ENCODE measurements at regions not wholly inside any gene's neighbourhood (a gene's known extent, or its start where the extent isn't known, plus 50 kb on each side); places are given as distances from the start of the nearest gene placed in this dataset.
"Not testable (repeated sequence)": the region's sequence is repeated elsewhere in the genome, so short reads cannot be mapped to it uniquely, and the experiment has no call there.

DNA sequence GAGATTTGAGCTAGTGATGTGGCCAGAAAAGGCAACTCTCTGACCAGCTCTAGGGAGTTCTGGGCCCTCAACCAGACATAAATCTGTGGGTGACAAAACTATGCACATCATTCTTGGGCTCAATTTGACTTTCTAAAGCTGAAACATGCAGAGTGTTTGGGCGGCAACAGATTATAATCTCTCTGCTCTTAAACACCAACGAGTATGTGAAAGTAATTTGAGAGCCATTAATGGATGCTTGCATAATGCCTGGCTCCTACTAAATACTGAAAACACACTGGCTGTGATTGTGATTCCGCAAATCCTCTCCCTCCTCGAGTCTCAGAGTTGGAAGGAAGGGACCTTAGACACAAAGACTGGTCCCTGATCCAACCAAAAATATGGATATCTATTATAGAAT, 186.7 kb downstream of the UACA start:
- H3K27me3 ChIP-seq (replicated peaks; ENCODE audit: insufficient read depth), result no peaks in the 10 kb centered on the region
- H3K36me3 ChIP-seq, result no peaks in the 10 kb centered on the region
- no peak overlapping the region for H3K4me3 ChIP-seq
- H3K27ac ChIP-seq, result no peak overlapping the region
- H3K4me1 ChIP-seq (ENCODE audit: control insufficient read depth in 1 of 2, low read depth in 2 of 2), result peaks cover 0 to 10% of the 10 kb centered on the region in 2 donors
- TF ChIP-seq, protein P1, sequence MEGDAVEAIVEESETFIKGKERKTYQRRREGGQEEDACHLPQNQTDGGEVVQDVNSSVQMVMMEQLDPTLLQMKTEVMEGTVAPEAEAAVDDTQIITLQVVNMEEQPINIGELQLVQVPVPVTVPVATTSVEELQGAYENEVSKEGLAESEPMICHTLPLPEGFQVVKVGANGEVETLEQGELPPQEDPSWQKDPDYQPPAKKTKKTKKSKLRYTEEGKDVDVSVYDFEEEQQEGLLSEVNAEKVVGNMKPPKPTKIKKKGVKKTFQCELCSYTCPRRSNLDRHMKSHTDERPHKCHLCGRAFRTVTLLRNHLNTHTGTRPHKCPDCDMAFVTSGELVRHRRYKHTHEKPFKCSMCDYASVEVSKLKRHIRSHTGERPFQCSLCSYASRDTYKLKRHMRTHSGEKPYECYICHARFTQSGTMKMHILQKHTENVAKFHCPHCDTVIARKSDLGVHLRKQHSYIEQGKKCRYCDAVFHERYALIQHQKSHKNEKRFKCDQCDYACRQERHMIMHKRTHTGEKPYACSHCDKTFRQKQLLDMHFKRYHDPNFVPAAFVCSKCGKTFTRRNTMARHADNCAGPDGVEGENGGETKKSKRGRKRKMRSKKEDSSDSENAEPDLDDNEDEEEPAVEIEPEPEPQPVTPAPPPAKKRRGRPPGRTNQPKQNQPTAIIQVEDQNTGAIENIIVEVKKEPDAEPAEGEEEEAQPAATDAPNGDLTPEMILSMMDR (IDR thresholded peaks at IDR 0.05), result no peak
- ATAC-seq (ENCODE audit: insufficient number of reproducible peaks, low FRiP score, low read depth) (no peak), DNase-seq (ENCODE audit: low spot score) (no peak)
- H3K9me3 ChIP-seq, result no peaks in the 10 kb centered on the region

DNA sequence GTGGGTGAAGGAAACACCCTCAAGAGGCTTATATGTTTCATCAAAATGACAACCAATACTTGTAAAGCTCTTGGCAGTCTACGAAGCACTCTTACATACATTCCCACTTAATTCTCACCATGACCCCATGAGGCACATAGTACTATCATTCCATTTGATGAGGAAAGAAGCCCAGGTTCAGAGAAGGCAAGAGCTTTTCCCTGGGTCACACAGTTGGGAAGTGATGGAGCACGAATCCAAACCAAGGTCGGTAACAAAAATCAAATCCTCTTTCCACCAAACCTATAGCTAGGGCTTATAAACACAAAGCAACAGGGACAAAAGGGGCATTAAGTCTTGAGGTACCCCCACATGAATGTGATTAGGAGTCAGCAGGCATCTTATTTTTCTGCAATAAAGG, 187.1 kb downstream of the UACA start:
- Histone ChIP-seq H3K4me1 (ENCODE audit: control insufficient read depth in 1 of 2, low read depth in 2 of 2) (peaks cover 0 to 10% of the 10 kb centered on the region in 2 donors), H3K27me3 (replicated peaks; ENCODE audit: insufficient read depth) (no peaks in the 10 kb centered on the region), H3K9me3 (no peaks in the 10 kb centered on the region), H3K36me3 (no peaks in the 10 kb centered on the region), H3K27ac (no peak overlapping the region), H3K4me3 (no peak overlapping the region)
- ATAC-seq (ENCODE audit: insufficient number of reproducible peaks, low FRiP score, low read depth) (no peak), DNase-seq (ENCODE audit: low spot score) (no peak)
- TF ChIP-seq, protein P1 (IDR thresholded peaks at IDR 0.05), result no peak

DNA sequence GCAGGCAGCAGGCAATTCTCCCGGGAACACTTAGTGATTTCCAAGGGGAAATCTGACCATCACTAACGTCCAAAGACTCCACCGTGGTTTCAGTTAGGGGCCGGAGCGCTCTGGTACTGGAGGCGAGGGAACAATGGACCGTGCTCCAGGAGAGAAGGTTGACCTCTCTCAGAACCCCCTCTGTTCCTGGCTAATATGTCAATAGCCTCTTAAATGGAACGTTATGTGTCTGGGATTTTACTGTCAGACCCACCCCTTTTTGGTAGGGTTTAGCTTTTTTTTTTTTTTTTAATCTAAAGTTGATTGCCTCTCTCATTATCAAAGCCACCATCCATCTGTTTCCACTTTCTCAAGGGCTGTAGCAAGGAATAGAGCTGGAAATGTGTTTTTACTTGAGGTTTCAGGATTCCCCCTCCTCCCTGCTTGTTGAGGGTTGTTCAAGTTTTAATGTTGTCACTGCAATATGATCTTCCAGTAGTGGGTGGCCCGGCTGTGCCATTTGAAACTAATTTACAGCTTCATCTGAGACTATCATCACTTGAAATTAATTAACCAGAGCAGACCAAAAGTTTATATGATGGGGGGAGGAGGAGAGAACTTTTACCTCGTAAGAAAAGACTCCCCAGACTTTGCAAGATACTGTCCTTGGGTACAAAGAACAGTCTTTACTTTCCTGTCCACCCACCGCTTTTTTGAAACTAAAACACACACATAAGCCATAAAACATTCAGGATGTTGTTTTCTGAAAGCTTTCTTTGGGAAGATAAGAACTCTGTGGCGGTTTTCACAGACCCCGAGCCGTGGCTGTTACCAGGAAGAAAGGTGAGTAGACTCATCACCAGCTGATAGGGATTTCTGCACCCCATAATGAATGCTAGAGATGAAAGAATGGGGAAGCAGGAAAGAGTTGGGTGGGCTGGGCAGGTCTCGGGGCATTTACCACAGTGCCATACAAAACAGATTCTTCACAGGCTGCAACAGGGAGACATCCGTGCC, 187.8 kb downstream of the UACA start:
- peaks cover 0 to 10% of the 10 kb centered on the region in 2 donors for H3K4me1 ChIP-seq (ENCODE audit: control insufficient read depth in 1 of 2, low read depth in 2 of 2)
- H3K4me3 ChIP-seq, result no peak overlapping the region
- DNase-seq (ENCODE audit: low spot score), result no peak
- no peak overlapping the region for H3K27ac ChIP-seq
- TF ChIP-seq, protein P1 (IDR thresholded peaks at IDR 0.05), result no peak
- H3K9me3 ChIP-seq, result no peaks in the 10 kb centered on the region
- ATAC-seq (ENCODE audit: insufficient number of reproducible peaks, low FRiP score, low read depth), result no peak
- no peaks in the 10 kb centered on the region for H3K36me3 ChIP-seq
- H3K27me3 ChIP-seq (replicated peaks; ENCODE audit: insufficient read depth), result no peaks in the 10 kb centered on the region

DNA sequence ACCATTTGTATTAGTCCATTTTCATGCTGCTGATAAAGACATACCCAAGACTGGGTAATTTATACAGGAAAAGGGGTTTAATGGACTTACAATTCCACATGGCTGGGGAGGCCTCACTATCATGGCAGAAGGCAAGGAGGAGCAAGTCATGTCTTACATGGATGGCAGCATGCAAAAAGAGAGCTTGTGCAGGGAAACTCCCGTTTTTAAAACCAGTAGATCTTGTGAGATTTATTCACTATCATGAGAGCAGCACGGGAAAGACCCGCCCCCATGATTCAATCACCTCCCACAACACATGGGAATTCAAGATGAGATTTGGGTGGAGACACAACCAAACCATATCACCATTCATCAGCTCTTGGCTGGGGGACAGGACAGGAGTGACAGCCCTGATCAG, 189.0 kb downstream of the UACA start:
- ATAC-seq (ENCODE audit: insufficient number of reproducible peaks, low FRiP score, low read depth); H3K27ac ChIP-seq; H3K27me3 ChIP-seq (replicated peaks; ENCODE audit: insufficient read depth); H3K4me3 ChIP-seq; DNase-seq (ENCODE audit: low spot score); H3K9me3 ChIP-seq; H3K36me3 ChIP-seq: not testable (repeated sequence)
- peaks cover 0 to 12% of the 10 kb centered on the region in 2 donors for H3K4me1 ChIP-seq (ENCODE audit: control insufficient read depth in 1 of 2, low read depth in 2 of 2)

DNA sequence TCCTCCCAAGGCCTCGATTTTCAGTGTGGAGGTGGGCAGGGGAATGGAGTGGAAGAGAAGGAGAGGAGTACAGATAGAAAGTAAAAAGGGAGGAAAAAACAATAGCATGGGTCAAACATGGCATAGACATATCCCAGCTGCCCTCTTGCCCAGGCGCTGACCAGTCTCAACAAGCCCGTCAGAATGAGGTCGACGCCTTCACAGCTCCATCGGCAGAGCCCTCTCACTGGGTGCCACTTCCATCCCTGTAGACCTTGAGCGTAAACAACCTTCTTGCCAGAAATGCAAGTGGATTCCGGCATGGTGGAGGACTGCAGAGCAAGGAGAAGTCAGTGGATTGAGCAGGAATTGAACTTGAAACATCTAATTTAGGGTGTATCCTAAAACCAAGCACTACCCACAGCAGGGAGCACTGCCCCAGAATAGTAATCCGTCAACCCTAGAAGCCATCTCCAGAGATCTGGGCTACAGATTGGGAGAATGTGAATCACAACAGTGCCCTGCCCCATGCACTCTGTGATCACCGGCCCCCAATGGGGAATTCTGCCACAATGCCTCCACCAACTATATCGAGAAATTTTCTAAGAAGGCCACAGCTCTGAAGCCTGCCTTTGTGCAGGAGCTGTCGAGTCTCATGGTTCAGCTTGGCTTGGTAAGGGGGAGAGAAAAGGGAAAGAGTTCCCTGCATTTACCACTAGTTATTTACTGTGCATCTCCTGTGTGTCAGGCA, 190.1 kb downstream of the UACA start:
- TF ChIP-seq, protein P1 (IDR thresholded peaks at IDR 0.05), result no peak

More for the DNA sequence above, 190.1 kb downstream of the UACA start:
- H3K4me3 ChIP-seq, result no peak overlapping the region
- peaks cover 0 to 13% of the 10 kb centered on the region in 2 donors for H3K4me1 ChIP-seq (ENCODE audit: control insufficient read depth in 1 of 2, low read depth in 2 of 2)
- DNase-seq (ENCODE audit: low spot score) (no peak), ATAC-seq (ENCODE audit: insufficient number of reproducible peaks, low FRiP score, low read depth) (no peak)
- H3K9me3 ChIP-seq, result no peaks in the 10 kb centered on the region
- no peak overlapping the region for H3K27ac ChIP-seq
- H3K36me3 ChIP-seq, result no peaks in the 10 kb centered on the region
- no peaks in the 10 kb centered on the region for H3K27me3 ChIP-seq (replicated peaks; ENCODE audit: insufficient read depth)
